Activated B cell treated with CpG ODN at 0.5 μM for 24 hours (primary cell): ENCODE measurements at regions not wholly inside any gene's neighbourhood (a gene's known extent, or its start where the extent isn't known, plus 50 kb on each side); places are given as distances from the start of the nearest gene placed in this dataset.

Experiments
- ATAC-seq: fragments of 200-7000 bp; cut with Tn5 transposase; one replicate; pipeline ENCODE4 v1.10.0; 2021; ENCODE audit warnings: low read depth, mild to moderate bottlenecking, moderate library complexity
- CTCF ChIA-PET: fragments of 350-600 bp; sonication (Branson Sonifier 250); formaldehyde crosslinking; loops from one replicate; lab custom pipeline; 2021; ENCODE audit warnings: antibody characterized with exemption; lab: Charles Lee
- POLR2A ChIA-PET: fragments of 350-600 bp; sonication (Branson Sonifier 250); formaldehyde crosslinking; loops from one replicate; lab custom pipeline; 2021; ENCODE audit warnings: antibody characterized with exemption; lab: Charles Lee
- DNase-seq: peaks from one replicate; pipeline ENCODE4 v3.0.0; 2022
- H3K27ac Mint-ChIP-seq: one replicate; pipeline ENCODE4 v1.8.0; 2020; ENCODE audit warnings: mixed read lengths
- H3K27me3 Mint-ChIP-seq: one replicate; pipeline ENCODE4 v1.8.0; 2021; ENCODE audit warnings: mixed read lengths
- H3K36me3 Mint-ChIP-seq: one replicate; pipeline ENCODE4 v1.8.0; 2021; ENCODE audit warnings: low read depth, mixed read lengths
- H3K4me1 Mint-ChIP-seq: one replicate; pipeline ENCODE4 v1.8.0; 2021; ENCODE audit warnings: mixed read lengths
- H3K4me3 Mint-ChIP-seq: one replicate; pipeline ENCODE4 v1.8.0; 2020; ENCODE audit warnings: mild to moderate bottlenecking, mixed read lengths
- H3K9me3 Mint-ChIP-seq: one replicate; pipeline ENCODE4 v1.8.0; 2020; ENCODE audit warnings: mixed read lengths
- CTCF ChIP-seq: fragments of 200-600 bp; IDR thresholded peaks from one replicate; pipeline ENCODE4 v1.8.0; 2022; ENCODE audit warnings: antibody characterized with exemption, mild to moderate bottlenecking
- intact Hi-C: fragments of 100-400 bp; cut with micrococcal nuclease; formaldehyde crosslinking; loops from one replicate; pipeline ENCODE4 v1.15.1; 2024

- Mint-ChIP-seq H3K4me3 (no peak overlapping the region), H3K4me1 (no peaks in the 10 kb centered on the region), H3K9me3 (no peaks in the 10 kb centered on the region), H3K36me3 (no peaks in the 10 kb centered on the region), H3K27me3 (no peaks in the 10 kb centered on the region), H3K27ac (no peak overlapping the region)
- no peak for ATAC-seq
- ChIA-PET CTCF (no interaction called here), POLR2A (no interaction called here)
- intact Hi-C loops = no loop called here
- TF ChIP-seq CTCF = no peak
- DNase-seq = no peak
Observed at GRCh38 chr1:94609619-94610018, 68.1 kb upstream of the F3 start.

- DNase-seq (no peak), ATAC-seq (no peak)
- TF ChIP-seq CTCF = no peak
- no peaks in the 10 kb centered on the region for H3K36me3 Mint-ChIP-seq
- H3K4me3 Mint-ChIP-seq = no peak overlapping the region
- H3K9me3 Mint-ChIP-seq = no peaks in the 10 kb centered on the region
- intact Hi-C loops = no loop called here
- H3K27me3 Mint-ChIP-seq = no peaks in the 10 kb centered on the region
- no peak overlapping the region for H3K27ac Mint-ChIP-seq
- no peaks in the 10 kb centered on the region for H3K4me1 Mint-ChIP-seq
- CTCF ChIA-PET = no interaction called here
- POLR2A ChIA-PET = no interaction called here
Observed at GRCh38 chr1:94608852-94609530, 67.4 kb upstream of the F3 start.

- Mint-ChIP-seq H3K4me3 (no peak overlapping the region), H3K4me1 (no peaks in the 10 kb centered on the region), H3K9me3 (peaks cover 4% of the 10 kb centered on the region), H3K27me3 (peaks cover 2% of the 10 kb centered on the region), H3K36me3 (no peaks in the 10 kb centered on the region), H3K27ac (no peak overlapping the region)
- CTCF ChIA-PET = no interaction called here
- TF ChIP-seq CTCF = no peak
- POLR2A ChIA-PET = no interaction called here
- intact Hi-C loops = no loop called here
- ATAC-seq (no peak), DNase-seq (no peak)
Observed at GRCh38 chr1:94608142-94608851, 66.7 kb upstream of the F3 start.

GRCh38 chr1:94607398-94607797 is 65.8 kb upstream of the F3 start:
- TF ChIP-seq CTCF = no peak
- ChIA-PET POLR2A (no interaction called here), CTCF (no interaction called here)
- Mint-ChIP-seq H3K27me3 (peaks cover 2% of the 10 kb centered on the region), H3K4me1 (no peaks in the 10 kb centered on the region), H3K36me3 (no peaks in the 10 kb centered on the region), H3K9me3 (peaks cover 4% of the 10 kb centered on the region), H3K4me3 (no peak overlapping the region), H3K27ac (no peak overlapping the region)
- DNase-seq (no peak), ATAC-seq (no peak)
- intact Hi-C loops = no loop called here

GRCh38 chr1:94606471-94606870 is 64.9 kb upstream of the F3 start:
- no peak overlapping the region for H3K4me3 Mint-ChIP-seq
- DNase-seq (no peak), ATAC-seq (no peak)
- TF ChIP-seq CTCF = no peak
- ChIA-PET CTCF (no interaction called here), POLR2A (no interaction called here)
- peaks cover 4% of the 10 kb centered on the region for H3K9me3 Mint-ChIP-seq
- H3K27ac Mint-ChIP-seq = no peak overlapping the region
- peaks cover 2% of the 10 kb centered on the region for H3K4me1 Mint-ChIP-seq
- H3K27me3 Mint-ChIP-seq = peaks cover 2% of the 10 kb centered on the region
- H3K36me3 Mint-ChIP-seq = no peaks in the 10 kb centered on the region
- intact Hi-C loops = no loop called here
